GM19035 (cell line): ENCODE measurements at regions not wholly inside any gene's neighbourhood (a gene's known extent, or its start where the extent isn't known, plus 50 kb on each side); places are given as distances from the start of the nearest gene placed in this dataset.

Experiments
- ATAC-seq: cut with Tn5 transposase; IDR thresholded peaks from one replicate; pipeline ENCODE4 v1.9.1; 2021; ENCODE audit not compliant: unreplicated experiment

DNA sequence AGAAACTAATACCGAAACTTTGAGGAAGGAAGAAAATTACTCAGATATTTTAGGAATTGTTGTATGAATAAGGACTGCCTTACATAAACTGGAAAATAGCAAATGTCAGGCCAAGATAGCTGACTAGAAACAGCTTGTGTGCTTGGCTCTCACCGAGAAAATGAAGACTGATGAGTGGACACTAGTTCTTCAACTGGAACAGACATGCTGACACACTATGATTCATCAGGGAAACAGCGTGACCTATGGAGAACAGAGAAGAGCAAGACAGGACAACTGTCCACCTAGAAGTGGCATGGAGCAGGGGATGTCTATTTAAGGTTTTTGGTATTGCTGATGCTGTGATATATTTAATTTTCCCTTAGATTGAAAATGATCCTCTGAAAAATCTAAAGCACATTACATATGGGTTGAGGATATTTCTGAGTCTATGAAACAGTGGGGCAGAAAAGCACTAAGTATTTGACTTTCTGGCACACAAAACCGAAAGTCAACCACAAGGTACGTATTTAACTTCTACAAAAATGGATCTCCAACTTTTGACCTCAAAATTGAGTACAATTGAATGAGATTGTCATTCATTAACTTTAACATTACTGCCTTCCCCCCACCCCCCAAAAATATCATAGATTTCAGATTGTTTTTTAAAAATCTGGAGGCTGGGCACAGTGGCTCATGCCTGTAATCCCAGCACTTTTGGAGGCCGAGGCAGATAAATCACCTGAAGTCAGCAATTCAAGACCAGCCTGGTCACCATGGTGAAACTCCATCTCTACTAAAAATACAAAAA lies 863.2 kb downstream of the LRFN5 start:
- ATAC-seq, result no peak

- ATAC-seq, result no peak
Measured at GRCh38 chr14:42460673-42461072, 854.0 kb downstream of the LRFN5 start.

- ATAC-seq, result no peak
Measured at GRCh38 chr14:42459171-42459685, 852.6 kb downstream of the LRFN5 start.

- ATAC-seq, result no peak
Measured at GRCh38 chr14:42441615-42442014, 834.9 kb downstream of the LRFN5 start.

DNA sequence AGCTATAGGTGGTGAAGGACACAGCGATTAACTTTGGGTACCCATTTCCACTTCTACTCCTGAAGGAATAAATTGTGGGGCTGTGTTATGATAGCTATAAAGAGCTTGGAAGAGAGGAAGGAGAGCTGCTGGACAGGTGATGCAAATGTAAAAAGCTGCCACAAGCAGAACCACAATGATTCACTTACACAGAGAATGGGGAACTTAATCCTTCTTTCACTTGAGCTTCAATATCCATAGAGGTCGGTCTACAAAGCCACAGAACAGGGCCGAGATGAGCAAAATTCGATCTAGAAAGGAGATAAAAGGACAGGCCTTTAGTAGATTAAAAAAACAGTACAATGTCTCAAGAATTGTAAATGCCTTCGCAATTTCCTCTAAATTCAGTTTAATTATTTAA lies 831.1 kb downstream of the LRFN5 start:
- no peak for ATAC-seq

DNA sequence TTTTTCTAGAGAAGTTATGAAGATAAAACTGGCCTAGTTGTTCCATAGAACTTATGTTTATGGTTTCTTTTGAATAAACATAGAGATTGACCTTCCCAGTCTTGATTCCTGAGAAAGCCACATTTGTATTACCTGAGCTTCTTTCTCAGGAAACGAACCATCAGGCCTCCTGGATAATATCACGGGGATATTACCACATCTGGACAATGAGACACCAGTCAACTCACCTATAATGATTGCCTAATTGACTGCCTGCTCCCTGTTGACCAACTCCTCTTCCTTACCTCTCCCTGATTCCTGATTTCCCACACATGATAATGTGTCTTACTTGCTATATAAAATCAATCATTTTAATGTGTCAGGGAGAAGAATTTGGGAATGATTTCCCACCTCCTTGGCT lies 822.7 kb downstream of the LRFN5 start:
- ATAC-seq, result peak; percentile 7

GRCh38 chr14:42428996-42429395 lies 822.3 kb downstream of the LRFN5 start:
- peak; percentile 97 for ATAC-seq

GRCh38 chr14:42424501-42424900 lies 817.8 kb downstream of the LRFN5 start:
- ATAC-seq, result no peak

DNA sequence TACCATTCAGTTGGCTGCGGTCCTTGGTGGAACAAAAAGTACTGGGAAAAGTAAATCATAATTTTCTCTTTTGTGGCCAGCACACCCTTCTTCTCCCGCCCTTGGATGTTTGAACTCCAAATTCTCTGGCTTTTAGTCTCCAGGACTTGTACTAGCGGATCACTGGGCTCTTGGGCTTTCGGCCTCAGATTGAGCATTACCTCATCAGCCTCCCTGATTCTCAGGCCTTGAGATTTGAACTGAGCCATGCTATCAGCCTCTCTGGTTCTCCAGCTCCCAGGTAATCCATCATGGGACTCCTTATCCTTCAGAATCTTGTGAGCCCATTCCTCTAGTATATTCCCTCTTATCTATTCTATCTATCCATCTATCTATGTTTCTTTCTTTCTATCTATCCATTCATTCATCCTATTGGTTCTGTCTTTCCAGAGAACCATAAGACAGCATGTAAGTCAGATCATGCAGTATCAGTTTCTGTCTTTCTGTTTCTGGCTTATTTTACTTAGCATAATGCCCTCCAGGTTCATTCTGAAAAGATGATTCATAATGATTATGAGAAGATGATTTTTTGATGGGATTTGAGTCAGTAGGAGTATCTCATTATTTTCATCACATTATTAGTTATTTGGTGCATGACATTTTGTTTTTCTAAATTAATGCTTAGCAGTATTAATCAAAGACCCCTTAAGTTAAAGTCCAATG lies 814.9 kb downstream of the LRFN5 start:
- no peak for ATAC-seq

- no peak for ATAC-seq
Measured at GRCh38 chr14:42420071-42420470, 813.4 kb downstream of the LRFN5 start.

DNA sequence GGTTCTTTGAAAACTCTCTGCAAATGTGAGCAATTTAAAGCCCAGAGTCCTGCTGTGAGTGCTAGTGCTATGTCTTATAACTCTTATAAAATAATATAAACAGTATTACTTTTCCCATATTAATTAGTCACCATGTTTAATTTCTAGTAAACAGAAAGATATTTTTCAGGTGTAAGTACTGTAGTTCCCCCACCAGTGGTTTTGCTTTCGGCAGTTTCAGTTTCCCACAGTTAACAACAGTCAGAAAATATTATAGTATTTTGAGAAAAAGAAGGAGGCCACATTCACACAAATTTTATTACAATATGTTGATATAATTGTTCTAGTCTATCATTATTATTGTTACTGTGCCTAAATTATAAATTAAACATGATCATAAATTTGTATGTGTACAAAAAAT lies 800.5 kb downstream of the LRFN5 start:
- ATAC-seq, result peak; percentile 58

DNA sequence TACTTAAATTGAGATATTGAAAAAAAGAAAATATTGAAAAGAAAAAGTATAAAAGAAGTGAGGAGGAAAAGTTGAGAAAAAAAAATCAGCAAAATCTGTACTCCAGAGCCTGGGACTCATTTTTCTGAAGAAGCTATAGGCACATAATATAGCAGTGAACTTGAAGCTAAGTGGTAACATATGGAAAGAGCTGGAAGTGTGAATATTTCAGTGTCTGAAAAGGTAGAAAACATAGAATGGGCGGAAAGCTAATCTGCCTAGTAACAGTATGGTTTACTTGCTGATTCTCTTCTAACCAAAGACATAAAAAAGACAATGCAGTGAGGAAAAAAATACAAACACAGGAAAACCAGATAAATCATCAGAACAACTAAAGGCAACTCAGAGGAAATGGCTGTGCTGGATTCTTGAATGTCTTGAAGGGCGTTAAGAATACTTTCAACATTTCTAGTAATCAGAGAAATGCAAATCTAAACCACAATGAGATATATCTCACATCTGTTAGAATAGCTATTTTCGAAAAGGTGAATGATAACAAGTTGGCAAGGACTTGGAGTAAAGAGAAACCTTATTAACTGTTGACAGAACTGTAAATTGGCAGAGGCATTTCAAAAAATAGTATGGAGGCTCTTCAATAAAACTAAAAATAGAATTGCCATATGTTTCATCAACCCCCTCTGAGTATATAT lies 784.6 kb downstream of the LRFN5 start:
- peak; percentile 74 for ATAC-seq

GRCh38 chr14:42378880-42379279 lies 772.2 kb downstream of the LRFN5 start:
- ATAC-seq, result no peak

GRCh38 chr14:42378274-42378673 lies 771.6 kb downstream of the LRFN5 start:
- ATAC-seq, result no peak

DNA sequence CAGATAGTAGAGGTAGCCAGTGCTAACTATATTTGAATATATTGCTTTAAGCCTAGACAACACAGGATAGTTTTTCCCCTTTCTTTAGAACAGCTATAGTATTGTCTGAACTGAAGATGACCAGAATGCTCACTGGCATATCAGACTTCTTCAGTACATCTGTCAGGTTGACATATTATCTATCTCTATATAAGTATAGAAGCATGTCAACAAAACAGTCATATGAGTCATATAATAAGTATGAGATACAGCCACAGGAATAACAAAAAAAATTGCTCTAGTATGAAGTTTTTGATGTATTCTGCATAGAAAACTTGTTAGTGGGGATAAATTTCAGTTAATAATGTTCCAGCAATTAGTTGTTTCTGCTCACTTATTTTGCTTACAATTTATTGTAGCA lies 767.7 kb downstream of the LRFN5 start:
- no peak for ATAC-seq

DNA sequence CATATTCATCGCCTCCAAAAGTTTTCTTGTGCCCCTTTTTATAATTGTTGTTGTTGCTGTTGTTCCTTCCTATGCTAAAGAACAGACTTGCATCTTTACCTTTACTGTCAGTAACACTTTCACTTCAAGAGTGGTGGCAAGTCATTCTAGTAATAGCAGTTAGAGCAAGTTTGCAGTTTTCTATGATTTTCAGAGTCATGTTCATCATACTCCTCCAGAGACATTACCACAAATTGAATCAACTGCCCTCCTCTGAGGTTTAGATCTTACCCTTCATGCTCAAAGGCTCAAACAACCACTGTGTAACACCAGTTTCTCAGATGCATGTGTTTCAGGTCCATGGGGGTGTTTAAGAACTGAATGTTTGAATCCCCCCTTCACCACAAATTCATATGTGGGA lies 763.4 kb downstream of the LRFN5 start:
- no peak for ATAC-seq

DNA sequence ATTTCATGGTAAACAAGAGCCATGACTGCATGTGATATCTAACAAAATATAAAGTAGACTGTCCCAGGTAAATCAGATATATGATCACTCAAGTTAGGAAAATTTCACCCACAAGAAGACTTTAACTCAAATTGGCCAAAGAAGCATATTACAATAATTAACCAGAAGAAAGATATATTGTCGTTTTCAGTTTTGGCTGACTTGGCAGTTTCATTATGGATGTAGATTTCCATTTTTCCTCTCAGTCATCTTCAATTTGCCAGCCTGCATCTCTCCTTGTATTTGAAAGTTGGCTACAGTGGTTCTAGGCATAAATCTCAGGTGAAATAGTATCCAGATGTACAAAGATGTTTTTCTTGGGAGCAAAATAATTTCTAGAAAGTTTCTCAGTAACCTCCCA lies 761.6 kb downstream of the LRFN5 start:
- ATAC-seq, result no peak

- ATAC-seq, result no peak
Measured at GRCh38 chr14:42353315-42353714, 746.6 kb downstream of the LRFN5 start.

DNA sequence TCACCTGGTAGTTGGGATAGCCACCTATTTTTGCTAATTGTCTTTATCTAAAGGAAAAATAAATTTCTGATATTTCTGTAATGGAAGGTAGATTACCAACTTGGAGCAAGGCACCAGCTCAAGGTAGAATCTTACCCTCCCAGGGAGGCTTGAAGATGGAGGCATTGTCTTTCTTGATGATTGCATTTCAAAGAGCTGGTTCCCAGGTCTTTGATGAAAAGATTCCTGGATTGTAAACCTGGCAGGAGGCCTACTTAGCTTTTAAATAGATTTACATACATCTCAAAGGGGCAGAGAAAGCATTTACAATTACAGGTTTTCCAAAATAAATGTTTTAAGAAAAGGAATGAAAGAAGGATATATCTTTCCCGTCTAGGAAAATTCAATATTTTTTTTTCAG lies 729.2 kb downstream of the LRFN5 start:
- ATAC-seq, result no peak

- ATAC-seq, result no peak
Measured at GRCh38 chr14:42334931-42335330, 728.3 kb downstream of the LRFN5 start.

- ATAC-seq, result no peak
Measured at GRCh38 chr14:42323426-42323825, 716.8 kb downstream of the LRFN5 start.
